ENCODE measurements at regions not wholly inside any gene's neighbourhood (a gene's known extent, or its start where the extent isn't known, plus 50 kb on each side); places are given as distances from the start of the nearest gene placed in this dataset.

- TF ChIP-seq, protein P1, sequence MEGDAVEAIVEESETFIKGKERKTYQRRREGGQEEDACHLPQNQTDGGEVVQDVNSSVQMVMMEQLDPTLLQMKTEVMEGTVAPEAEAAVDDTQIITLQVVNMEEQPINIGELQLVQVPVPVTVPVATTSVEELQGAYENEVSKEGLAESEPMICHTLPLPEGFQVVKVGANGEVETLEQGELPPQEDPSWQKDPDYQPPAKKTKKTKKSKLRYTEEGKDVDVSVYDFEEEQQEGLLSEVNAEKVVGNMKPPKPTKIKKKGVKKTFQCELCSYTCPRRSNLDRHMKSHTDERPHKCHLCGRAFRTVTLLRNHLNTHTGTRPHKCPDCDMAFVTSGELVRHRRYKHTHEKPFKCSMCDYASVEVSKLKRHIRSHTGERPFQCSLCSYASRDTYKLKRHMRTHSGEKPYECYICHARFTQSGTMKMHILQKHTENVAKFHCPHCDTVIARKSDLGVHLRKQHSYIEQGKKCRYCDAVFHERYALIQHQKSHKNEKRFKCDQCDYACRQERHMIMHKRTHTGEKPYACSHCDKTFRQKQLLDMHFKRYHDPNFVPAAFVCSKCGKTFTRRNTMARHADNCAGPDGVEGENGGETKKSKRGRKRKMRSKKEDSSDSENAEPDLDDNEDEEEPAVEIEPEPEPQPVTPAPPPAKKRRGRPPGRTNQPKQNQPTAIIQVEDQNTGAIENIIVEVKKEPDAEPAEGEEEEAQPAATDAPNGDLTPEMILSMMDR (IDR thresholded peaks at IDR 0.05; ENCODE audit: poor library complexity, severe bottlenecking): no peak
- TF ChIP-seq EP300 (conservative IDR thresholded peaks at IDR 0.05; ENCODE audit: poor library complexity, severe bottlenecking): peak; percentile 92
- TF ChIP-seq REST (IDR thresholded peaks at IDR 0.05; ENCODE audit: borderline replicate concordance): peak; percentile 56
- no peak for TF ChIP-seq EZH2 (IDR thresholded peaks at IDR 0.05; ENCODE audit: borderline replicate concordance, insufficient read depth, low read length, poor library complexity, severe bottlenecking)
These were observed 135.4 kb downstream of the PPP1R3A start for GRCh38 chr7:113783403-113783802.
